A549 (cell line): ENCODE measurements at regions not wholly inside any gene's neighbourhood (a gene's known extent, or its start where the extent isn't known, plus 50 kb on each side); places are given as distances from the start of the nearest gene placed in this dataset.

Source experiments
- KDM5A ChIP-seq: fragments of 200-600 bp; sonication (generic); IDR thresholded peaks from 2 replicates; pipeline ENCODE4 v1.6.1; 2016; ENCODE audit warnings: antibody characterized with exemption, mild to moderate bottlenecking
- TF ChIP-seq, protein P1 (sequence below): fragments of >200 bp; sonication (Bioruptor Twin); formaldehyde crosslinking; IDR thresholded peaks from 3 replicates; pipeline ENCODE4 v1.5.1; 2016

DNA sequence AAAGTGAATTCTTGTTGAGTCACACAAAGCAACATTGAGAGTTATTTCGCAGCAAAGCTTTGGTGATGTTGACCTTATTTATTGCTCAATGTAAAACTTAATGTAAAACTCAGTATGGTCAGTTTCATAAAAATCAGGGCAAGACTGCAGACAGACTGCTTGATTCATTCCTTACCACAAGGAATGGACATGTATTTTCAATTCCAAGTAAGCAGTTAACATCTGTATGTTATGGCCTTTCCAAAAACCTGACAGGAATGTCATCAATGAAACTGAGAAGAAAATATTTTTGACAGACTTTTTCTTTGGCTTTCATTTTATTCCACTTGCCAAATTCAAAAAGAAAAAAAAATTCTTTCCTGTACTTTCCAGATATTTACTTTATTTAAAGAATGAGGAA lies 488.3 kb downstream of the ANKRD50 start:
- TF ChIP-seq, protein P1, sequence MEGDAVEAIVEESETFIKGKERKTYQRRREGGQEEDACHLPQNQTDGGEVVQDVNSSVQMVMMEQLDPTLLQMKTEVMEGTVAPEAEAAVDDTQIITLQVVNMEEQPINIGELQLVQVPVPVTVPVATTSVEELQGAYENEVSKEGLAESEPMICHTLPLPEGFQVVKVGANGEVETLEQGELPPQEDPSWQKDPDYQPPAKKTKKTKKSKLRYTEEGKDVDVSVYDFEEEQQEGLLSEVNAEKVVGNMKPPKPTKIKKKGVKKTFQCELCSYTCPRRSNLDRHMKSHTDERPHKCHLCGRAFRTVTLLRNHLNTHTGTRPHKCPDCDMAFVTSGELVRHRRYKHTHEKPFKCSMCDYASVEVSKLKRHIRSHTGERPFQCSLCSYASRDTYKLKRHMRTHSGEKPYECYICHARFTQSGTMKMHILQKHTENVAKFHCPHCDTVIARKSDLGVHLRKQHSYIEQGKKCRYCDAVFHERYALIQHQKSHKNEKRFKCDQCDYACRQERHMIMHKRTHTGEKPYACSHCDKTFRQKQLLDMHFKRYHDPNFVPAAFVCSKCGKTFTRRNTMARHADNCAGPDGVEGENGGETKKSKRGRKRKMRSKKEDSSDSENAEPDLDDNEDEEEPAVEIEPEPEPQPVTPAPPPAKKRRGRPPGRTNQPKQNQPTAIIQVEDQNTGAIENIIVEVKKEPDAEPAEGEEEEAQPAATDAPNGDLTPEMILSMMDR = no peak
- TF ChIP-seq KDM5A = no peak
